ENCODE measurements at regions not wholly inside any gene's neighbourhood (a gene's known extent, or its start where the extent isn't known, plus 50 kb on each side); places are given as distances from the start of the nearest gene placed in this dataset.

- Histone ChIP-seq H3K4me2 (no peak overlapping the region), H3F3A (replicated peaks; ENCODE audit: insufficient read depth) (no peaks in the 10 kb centered on the region), H4K20me1 (ENCODE audit: insufficient read depth) (no peaks in the 10 kb centered on the region), H3K27ac (ENCODE audit: low read depth in 2 of 2, low read length in 1 of 2) (no peak overlapping the region), H3K9me2 (no peaks in the 10 kb centered on the region), H2AFZ (ENCODE audit: low read depth) (no peak overlapping the region), H3K36me3 (replicated peaks in 1 of 2; ENCODE audit: control insufficient read depth in 1 of 2, insufficient read depth in 2 of 2, low read length in 1 of 2) (no peaks in the 10 kb centered on the region), H3K4me1 (ENCODE audit: control insufficient read depth in 1 of 2, insufficient read depth in 2 of 2, low read depth in 1 of 2, low read length in 1 of 2) (peaks cover 0 to 6% of the 10 kb centered on the region in 2 experiments; a peak in 1 of 4 replicates), H3K4me3 (ENCODE audit: low read depth in 2 of 2, low read length in 1 of 2) (no peak overlapping the region), H3K27me3 (ENCODE audit: insufficient read depth) (no peaks in the 10 kb centered on the region), H3K79me2 (ENCODE audit: insufficient read depth) (no peaks in the 10 kb centered on the region), H3K9ac (no peak overlapping the region), H3K9me3 (no peaks in the 10 kb centered on the region)
- DNase-seq = no peak
- TF ChIP-seq FOXJ3 (CRISPR knock-in tag; IDR thresholded peaks at IDR 0.05) (no peak), MEF2A (IDR thresholded peaks at IDR 0.05; ENCODE audit: borderline replicate concordance, low read depth) (no peak), CHD2 (IDR thresholded peaks at IDR 0.05; ENCODE audit: low read length, partially characterized antibody) (no peak), SMC3 (IDR thresholded peaks at IDR 0.05; ENCODE audit: low read depth, low read length) (no peak), IRF3 (IDR thresholded peaks at IDR 0.05; ENCODE audit: low read depth, low read length) (no peak), CTCF (IDR thresholded peaks at IDR 0.05) (no peak), POLR2AphosphoS5 (IDR thresholded peaks at IDR 0.05; ENCODE audit: low read depth, low read length) (no peak), RAD21 (IDR thresholded peaks at IDR 0.05; ENCODE audit: low read length) (no peak), SIN3A (IDR thresholded peaks at IDR 0.05; ENCODE audit: borderline replicate concordance, low read depth, low read length) (no peak)
- CTCF ChIA-PET = interaction anchor here (0.7 to 3.0 kb wide), 35 partner anchors 8 to 1529 kb away, joined by 3 to 18 read pairs (median 4); no protein-coding TSS in a partner anchor
- POLR2A ChIA-PET = no interaction called here
Observed at GRCh38 chr6:18596531-18596835, 209.3 kb downstream of the RNF144B start.

GRCh38 chr6:18598551-18599264 is 211.6 kb downstream of the RNF144B start:
- POLR2A ChIA-PET = no interaction called here
- Histone ChIP-seq H3K27me3 (ENCODE audit: insufficient read depth) (no peaks in the 10 kb centered on the region), H4K20me1 (ENCODE audit: insufficient read depth) (no peaks in the 10 kb centered on the region), H3K27ac (ENCODE audit: low read depth in 2 of 2, low read length in 1 of 2) (no peak overlapping the region), H3K79me2 (ENCODE audit: insufficient read depth) (no peaks in the 10 kb centered on the region), H3K4me1 (ENCODE audit: control insufficient read depth in 1 of 2, insufficient read depth in 2 of 2, low read depth in 1 of 2, low read length in 1 of 2) (peaks cover 0 to 6% of the 10 kb centered on the region in 2 experiments; a peak in 1 of 4 replicates), H2AFZ (ENCODE audit: low read depth) (no peak overlapping the region), H3K9ac (no peak overlapping the region), H3K4me2 (no peak overlapping the region), H3K36me3 (replicated peaks in 1 of 2; ENCODE audit: control insufficient read depth in 1 of 2, insufficient read depth in 2 of 2, low read length in 1 of 2) (no peaks in the 10 kb centered on the region), H3K9me3 (no peaks in the 10 kb centered on the region), H3K9me2 (no peaks in the 10 kb centered on the region), H3K4me3 (ENCODE audit: low read depth in 2 of 2, low read length in 1 of 2) (no peak overlapping the region), H3F3A (replicated peaks; ENCODE audit: insufficient read depth) (no peaks in the 10 kb centered on the region)
- WGBS (ENCODE audit: low lambda C conversion rate) = 41% methylated on average over 4 of the region's 4 CpGs
- TF ChIP-seq RCOR1 (IDR thresholded peaks at IDR 0.05; ENCODE audit: low read length) (no peak), FOXM1 (IDR thresholded peaks at IDR 0.05; ENCODE audit: low read depth) (no peak), RFX5 (IDR thresholded peaks at IDR 0.05; ENCODE audit: low read length) (no peak), RXRA (IDR thresholded peaks at IDR 0.05; ENCODE audit: borderline replicate concordance, low read depth) (no peak), SIN3A (IDR thresholded peaks at IDR 0.05; ENCODE audit: borderline replicate concordance, low read depth, low read length) (no peak), TEAD4 (IDR thresholded peaks at IDR 0.05; ENCODE audit: borderline replicate concordance, insufficient read depth) (no peak), ELF1 (IDR thresholded peaks at IDR 0.05) (no peak), FOSL2 (IDR thresholded peaks at IDR 0.05; ENCODE audit: borderline replicate concordance, low read depth) (no peak)
- CTCF ChIA-PET = interaction anchor here (1.1 kb wide), 1 partner anchor 158 kb away, joined by 4 read pairs; no protein-coding TSS in a partner anchor
- no peak for DNase-seq
